IMR-90 (cell line): ENCODE measurements at regions not wholly inside any gene's neighbourhood (a gene's known extent, or its start where the extent isn't known, plus 50 kb on each side); places are given as distances from the start of the nearest gene placed in this dataset.

Experiments
- ATAC-seq: fragments of 200-7000 bp; cut with Tn5 transposase; 2 replicates; pipeline ENCODE4 v1.9.1; 2020; ENCODE audit warnings: low read depth, mild to moderate bottlenecking, moderate library complexity
- BruUV-seq: library from RNA; stranded (reverse); fragments of 400-500 nt; replicated peaks from 2 replicates; lab custom pipeline; 2021; lab: Mats Ljungman, UMichigan
- CTCF ChIA-PET: fragments of 300-600 bp; formaldehyde crosslinking; extraction: SDS; loops from one replicate; lab custom pipeline; 2021; ENCODE audit warnings: antibody characterized with exemption; lab: Yijun Ruan, JAX
- POLR2A ChIA-PET: fragments of 300-600 bp; sonication (Branson Sonifier 250); formaldehyde crosslinking; loops from one replicate; lab custom pipeline; 2022; ENCODE audit warnings: antibody characterized with exemption; ENCODE audit not compliant: unreplicated experiment; lab: Charles Lee
- DNase-seq: peaks from one replicate; pipeline ENCODE4 v3.0.0; 2013
- H2AFZ ChIP-seq: replicated peaks from 2 replicates; pipeline ENCODE3; 2013; ENCODE audit warnings: low read length, mild to moderate bottlenecking; ENCODE audit not compliant: poor library complexity
- H2AK5ac ChIP-seq: 2 replicates; pipeline ENCODE4 v1.6.1; 2013; ENCODE audit warnings: low read depth, low read length, inconsistent platforms
- H2AK9ac ChIP-seq: replicated peaks from 2 replicates; pipeline ENCODE3; 2013; ENCODE audit warnings: mild to moderate bottlenecking, low read depth, low read length, moderate library complexity; ENCODE audit not compliant: poor library complexity
- H2BK120ac ChIP-seq: 2 replicates; pipeline ENCODE4 v1.6.1; 2013; ENCODE audit warnings: low read depth, low read length, inconsistent platforms
- H2BK15ac ChIP-seq: 3 replicates; pipeline ENCODE4 v1.6.1; 2013; ENCODE audit warnings: low read depth, low read length, inconsistent platforms
- H2BK20ac ChIP-seq: 2 replicates; pipeline ENCODE4 v1.6.1; 2013; ENCODE audit warnings: low read depth, mild to moderate bottlenecking, inconsistent platforms, low read length, moderate library complexity
- H2BK5ac ChIP-seq: 2 replicates; pipeline ENCODE4 v1.6.1; 2013; ENCODE audit warnings: mild to moderate bottlenecking, low read depth, low read length, inconsistent platforms; ENCODE audit not compliant: poor library complexity, severe bottlenecking
- H3K14ac ChIP-seq: replicated peaks from 2 replicates; pipeline ENCODE4 v1.6.1; 2013; ENCODE audit warnings: low read depth, low read length, inconsistent platforms
- H3K18ac ChIP-seq: 2 replicates; pipeline ENCODE4 v1.6.1; 2013; ENCODE audit warnings: low read depth, low read length, control low read depth
- H3K23ac ChIP-seq: 2 replicates; pipeline ENCODE4 v1.6.1; 2013; ENCODE audit warnings: low read depth, low read length, inconsistent platforms
- H3K27ac ChIP-seq: 2 replicates; pipeline ENCODE4 v1.5.1; 2013; ENCODE audit warnings: mild to moderate bottlenecking, control low read depth, low read length; ENCODE audit not compliant: insufficient read depth
- H3K27me3 ChIP-seq: 2 replicates; pipeline ENCODE4 v1.6.1; 2013; ENCODE audit warnings: low read length; ENCODE audit not compliant: control insufficient read depth, insufficient read depth
- H3K36me3 ChIP-seq: 2 replicates; pipeline ENCODE4 v1.6.1; 2013; ENCODE audit warnings: low read length, mixed read lengths; ENCODE audit not compliant: control insufficient read depth, insufficient read depth
- H3K4ac ChIP-seq: 2 replicates; pipeline ENCODE4 v1.6.1; 2013; ENCODE audit warnings: low read depth, low read length, inconsistent platforms
- H3K4me1 ChIP-seq: 2 replicates; pipeline ENCODE4 v1.6.1; 2013; ENCODE audit warnings: low read length, mixed read lengths; ENCODE audit not compliant: control insufficient read depth, insufficient read depth
- H3K4me2 ChIP-seq: 2 replicates; pipeline ENCODE4 v1.6.1; 2013; ENCODE audit warnings: low read depth, mild to moderate bottlenecking, control low read depth, low read length, moderate library complexity
- H3K4me3 ChIP-seq: 2 replicates; pipeline ENCODE4 v1.5.1; 2013; ENCODE audit warnings: low read depth, mild to moderate bottlenecking, control low read depth, low read length, moderate library complexity; ENCODE audit not compliant: insufficient read depth
- H3K56ac ChIP-seq: 2 replicates; pipeline ENCODE4 v1.6.1; 2013; ENCODE audit warnings: low read length, inconsistent platforms; ENCODE audit not compliant: insufficient read depth; ENCODE audit errors: extremely low read depth
- H3K79me1 ChIP-seq, 2 experiments: 2 replicates each; pipeline ENCODE4 v1.6.1; 2013; ENCODE audit warnings: low read length in 2 of 2, inconsistent platforms in 1 of 2, low read depth in 1 of 2
- H3K9ac ChIP-seq: 2 replicates; pipeline ENCODE4 v1.6.1; 2013; ENCODE audit warnings: low read depth, low read length, control low read depth
- H3K9me1 ChIP-seq: 2 replicates; pipeline ENCODE4 v1.6.1; 2013; ENCODE audit warnings: low read length, inconsistent platforms; ENCODE audit not compliant: insufficient read depth
- H3K9me3 ChIP-seq: 2 replicates; pipeline ENCODE4 v1.6.1; 2013; ENCODE audit warnings: low read length; ENCODE audit not compliant: control insufficient read depth, insufficient read depth
- H4K20me1 ChIP-seq: 2 replicates; pipeline ENCODE4 v1.6.1; 2013; ENCODE audit warnings: low read length, inconsistent platforms; ENCODE audit not compliant: insufficient read depth
- H4K5ac ChIP-seq: 2 replicates; pipeline ENCODE4 v1.6.1; 2013; ENCODE audit warnings: mild to moderate bottlenecking, low read depth, low read length, control low read depth
- H4K8ac ChIP-seq, 2 experiments: 2 replicates each; pipeline ENCODE4 v1.6.1; 2013; ENCODE audit warnings: low read depth in 2 of 2, low read length in 2 of 2, control low read depth in 1 of 2, inconsistent platforms in 1 of 2
- H4K91ac ChIP-seq: 2 replicates; pipeline ENCODE4 v1.6.1; 2013; ENCODE audit warnings: low read depth, low read length, inconsistent platforms; ENCODE audit not compliant: insufficient read depth
- BHLHE40 ChIP-seq: fragments of 150-350 bp; IDR thresholded peaks from 2 replicates; pipeline ENCODE4 v1.6.1; 2016; ENCODE audit warnings: mild to moderate bottlenecking, low read depth, low read length
- MAZ ChIP-seq: IDR thresholded peaks from 2 replicates; pipeline ENCODE4 v1.6.1; 2012; ENCODE audit warnings: low read depth, mild to moderate bottlenecking, low read length, improper control_type of control experiment, moderate library complexity, borderline replicate concordance
- NFE2L2 ChIP-seq: fragments of 150-350 bp; IDR thresholded peaks from 2 replicates; pipeline ENCODE4 v1.6.1; 2016; ENCODE audit warnings: low read depth, mild to moderate bottlenecking, low read length
- POLR2A ChIP-seq: IDR thresholded peaks from 2 replicates; pipeline ENCODE4 v1.6.1; 2012; ENCODE audit warnings: mild to moderate bottlenecking, low read depth, low read length
- RAD21 ChIP-seq: IDR thresholded peaks from 2 replicates; pipeline ENCODE4 v1.6.1; 2012; ENCODE audit warnings: low read length, improper control_type of control experiment
- RFX5 ChIP-seq: IDR thresholded peaks from 2 replicates; pipeline ENCODE4 v1.8.0; 2012; ENCODE audit warnings: low read depth, mild to moderate bottlenecking, low read length, moderate library complexity
- WGBS, 2 experiments: methylation state at CpG; one replicate each; pipeline versions ENCODE4 v1.1.5 to v1.1.7; 2013; ENCODE audit warnings: missing lambda C conversion rate in 2 of 2; ENCODE audit not compliant: insufficient read length in 1 of 2; ENCODE audit errors: extremely low coverage in 2 of 2; 5-methylcytosine and 5-hydroxymethylcytosine counted together
- dilution Hi-C: fragments of 300-500 bp; cut with HindIII; formaldehyde crosslinking; loops from one replicate; pipeline ENCODE4 v1.14.3; 2018; ENCODE audit warnings: low sequenced_read_pairs; ENCODE audit not compliant: unreplicated experiment
- in situ Hi-C: fragments of 300-500 bp; cut with MboI; formaldehyde crosslinking; loops from 3 replicates; pipeline ENCODE4 v1.14.3; 2019; ENCODE audit warnings: low sequenced_read_pairs, inconsistent platforms, mixed read lengths
- intact Hi-C: fragments of 100-400 bp; cut with micrococcal nuclease; formaldehyde crosslinking; loops from 2 replicates; pipeline ENCODE4 v1.10.0; 2022

DNA sequence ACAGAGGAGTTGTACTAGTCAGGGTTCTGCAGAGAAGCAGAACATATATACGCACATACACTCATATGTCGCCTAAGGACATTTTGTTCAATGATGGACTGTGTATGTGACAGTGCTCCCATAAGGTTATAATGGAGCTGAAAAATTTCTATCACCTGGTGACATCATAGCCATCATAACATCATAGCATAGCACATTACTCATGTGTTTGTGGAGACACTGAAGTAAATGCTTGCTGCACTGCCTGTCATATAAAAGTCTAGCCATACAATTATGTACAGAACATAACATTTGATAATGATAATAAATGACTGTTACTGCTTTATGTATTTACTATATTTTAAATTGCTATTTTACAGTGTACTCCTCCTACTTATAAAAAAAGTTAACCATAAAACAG is 83.1 kb downstream of the TSN start:
- no peaks in the 10 kb centered on the region for H3K36me3 ChIP-seq
- peaks cover 9% of the 10 kb centered on the region for H3K27me3 ChIP-seq
- no peak overlapping the region for H3K23ac ChIP-seq
- no peak overlapping the region for H2AFZ ChIP-seq
- dilution Hi-C loops, result no loop called here
- no peak overlapping the region for H2BK120ac ChIP-seq
- H3K14ac ChIP-seq, result no peak overlapping the region
- H2AK9ac ChIP-seq, result no peak overlapping the region
- H2AK5ac ChIP-seq, result no peak overlapping the region
- H3K9me3 ChIP-seq, result no peaks in the 10 kb centered on the region
- H3K18ac ChIP-seq, result no peak overlapping the region
- no peaks in the 10 kb centered on the region for H3K9me1 ChIP-seq
- no peak overlapping the region for H3K4me3 ChIP-seq
- H3K27ac ChIP-seq, result no peak overlapping the region
- no TSS peak for BruUV-seq
- intact Hi-C loops, result no loop called here
- H3K9ac ChIP-seq, result no peak overlapping the region
- no peak overlapping the region for H2BK5ac ChIP-seq
- H4K5ac ChIP-seq, result no peak overlapping the region
- no peak overlapping the region for H3K4ac ChIP-seq
- no peak overlapping the region for H3K56ac ChIP-seq
- H4K8ac ChIP-seq, result no peak overlapping the region
- ATAC-seq, result no peak
- in situ Hi-C loops, result no loop called here
- H3K4me2 ChIP-seq, result no peak overlapping the region
- ChIA-PET CTCF (interaction anchor here (0.6 kb wide), 1 partner anchor 290 kb away, joined by 3 read pairs; no protein-coding TSS in a partner anchor), POLR2A (interaction anchor here (0.6 kb wide), 1 partner anchor 679 kb away, joined by 5 read pairs; no protein-coding TSS in a partner anchor)
- H4K20me1 ChIP-seq, result no peaks in the 10 kb centered on the region
- no peak overlapping the region for H2BK20ac ChIP-seq
- DNase-seq, result no peak
- no peaks in the 10 kb centered on the region for H3K79me1 ChIP-seq
- H2BK15ac ChIP-seq, result no peak overlapping the region
- no CpG with 5 or more reads among the region's 2 CpGs for WGBS, 2 experiments
- H4K91ac ChIP-seq, result no peak overlapping the region
- no peaks in the 10 kb centered on the region for H3K4me1 ChIP-seq
- TF ChIP-seq RAD21 (no peak), NFE2L2 (no peak), RFX5 (no peak), BHLHE40 (no peak), MAZ (no peak), POLR2A (no peak)
